Testis (tissue), 2 donors: ENCODE measurements at regions not wholly inside any gene's neighbourhood (a gene's known extent, or its start where the extent isn't known, plus 50 kb on each side); places are given as distances from the start of the nearest gene placed in this dataset.
A peak's percentile ranks its signal among the peaks of the same experiment; 100 is the strongest.

ENCODE experiments used
- DNase-seq: peaks from one replicate; pipeline ENCODE4 v3.0.0-alpha.2; 2019
- H3K27ac ChIP-seq, 2 donors: fragments of 200-600 bp; sonication (generic); one replicate each; pipeline ENCODE4 v1.5.1; 2019
- H3K27me3 ChIP-seq: fragments of 200-600 bp; sonication (generic); one replicate; pipeline ENCODE4 v1.5.1; 2019
- H3K36me3 ChIP-seq: fragments of 200-600 bp; sonication (generic); one replicate; pipeline ENCODE4 v1.5.1; 2017; ENCODE audit warnings: low read depth; ENCODE audit errors: missing control alignments
- H3K4me1 ChIP-seq: fragments of 200-600 bp; sonication (generic); one replicate; pipeline ENCODE4 v1.5.1; 2019
- H3K4me3 ChIP-seq, 2 donors: fragments of 200-600 bp; sonication (generic); one replicate each; pipeline ENCODE4 v1.5.1; 2017 to 2019
- H3K9me3 ChIP-seq: fragments of 200-600 bp; sonication (generic); one replicate; pipeline ENCODE4 v1.5.1; 2017
- CTCF ChIP-seq, 3 experiments: fragments of 450-650 bp in 2 of 3; fragments of 200-600 bp in 1 of 3; sonication (generic) in 1 of 3; IDR thresholded peaks; one replicate each; pipeline ENCODE4 v1.5.1; 2016 to 2019; ENCODE audit warnings: antibody characterized with exemption in 3 of 3, mild to moderate bottlenecking in 2 of 3, moderate library complexity in 1 of 3
- POLR2A ChIP-seq: fragments of 450-650 bp; IDR thresholded peaks from one replicate; pipeline ENCODE4 v1.6.1; 2017; ENCODE audit warnings: antibody characterized with exemption, mild to moderate bottlenecking, moderate library complexity
- WGBS, 2 donors: methylation state at CpG; one replicate each; pipeline ENCODE4 v1.1.5; 2018; 5-methylcytosine and 5-hydroxymethylcytosine counted together
- intact Hi-C: fragments of 100-400 bp; cut with DNase I; formaldehyde crosslinking; loops from one replicate; pipeline ENCODE4 v1.15.1; 2023; ENCODE audit warnings: low total_unique reads

DNA sequence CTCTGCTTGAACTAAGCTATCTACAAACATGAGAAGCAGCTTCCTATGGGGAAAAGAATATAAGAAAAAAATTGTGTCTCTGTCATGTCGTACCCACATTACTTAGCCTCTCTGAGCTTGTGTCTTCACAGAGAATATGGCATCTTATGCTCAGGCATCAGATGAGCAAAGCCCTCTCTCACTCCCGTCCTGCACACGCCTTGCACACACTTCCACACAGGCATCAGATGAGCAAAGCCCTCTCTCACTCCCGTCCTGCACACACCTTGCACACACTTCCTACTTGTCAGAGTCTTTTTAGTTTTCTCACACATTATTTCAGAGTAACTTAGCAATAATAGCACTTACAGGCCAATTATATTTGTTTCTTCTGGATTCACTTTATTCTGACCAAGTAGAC, 79.0 kb upstream of the DUSP22 start:
- DNase-seq, result no peak
- Histone ChIP-seq H3K4me3 (no peak overlapping the region), H3K9me3 (no peaks in the 10 kb centered on the region), H3K4me1 (no peaks in the 10 kb centered on the region), H3K27me3 (no peaks in the 10 kb centered on the region), H3K27ac (no peak overlapping the region), H3K36me3 (no peaks in the 10 kb centered on the region)
- no peak for TF ChIP-seq POLR2A
- no peak for TF ChIP-seq CTCF (IDR thresholded peaks at IDR 0.05)
- intact Hi-C loops, result no loop called here
- 81 to 94% methylated on average over 4 of the region's 4 CpGs for WGBS, 2 donors

DNA sequence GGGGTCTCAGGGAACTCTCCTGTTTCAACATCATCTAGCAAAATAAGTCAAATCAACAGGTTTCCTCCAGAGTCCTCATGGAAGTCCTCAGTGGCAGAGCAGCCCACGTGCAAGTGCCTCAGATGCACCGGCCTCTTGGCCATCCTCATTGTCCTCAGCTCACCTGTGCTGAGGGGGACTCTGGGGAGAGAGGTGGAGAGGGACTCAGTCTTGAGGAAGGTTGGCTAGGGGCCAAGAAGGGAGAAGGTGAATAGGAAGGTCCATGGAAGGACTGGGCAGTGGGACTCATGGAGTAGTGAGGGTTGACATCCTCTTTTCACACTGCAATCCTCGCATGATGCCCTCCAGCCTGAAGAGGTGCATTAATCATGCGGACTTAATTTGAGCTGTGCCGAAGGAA, 77.9 kb upstream of the DUSP22 start:
- intact Hi-C loops, result no loop called here
- Histone ChIP-seq H3K27ac (no peak overlapping the region), H3K4me3 (no peak overlapping the region), H3K4me1 (no peaks in the 10 kb centered on the region), H3K36me3 (no peaks in the 10 kb centered on the region), H3K27me3 (no peaks in the 10 kb centered on the region), H3K9me3 (no peaks in the 10 kb centered on the region)
- no peak for DNase-seq
- WGBS, 2 donors, result 94 to 97% methylated on average over 5 of the region's 5 CpGs
- no peak for TF ChIP-seq CTCF (IDR thresholded peaks at IDR 0.05)
- no peak for TF ChIP-seq POLR2A

- H3K4me1 ChIP-seq, result no peaks in the 10 kb centered on the region
- no peak overlapping the region for H3K27ac ChIP-seq
- H3K4me3 ChIP-seq, result no peak overlapping the region
- H3K27me3 ChIP-seq, result no peaks in the 10 kb centered on the region
- TF ChIP-seq POLR2A (no peak), CTCF (IDR thresholded peaks at IDR 0.05) (no peak)
- WGBS, 2 donors, result 67 to 76% methylated on average over 9 to 11 of the region's 11 CpGs
- H3K36me3 ChIP-seq, result no peaks in the 10 kb centered on the region
- no peak for DNase-seq
- H3K9me3 ChIP-seq, result no peaks in the 10 kb centered on the region
- intact Hi-C loops, result no loop called here
Measured at GRCh38 chr6:215335-216034, 76.8 kb upstream of the DUSP22 start.

- no peaks in the 10 kb centered on the region for H3K36me3 ChIP-seq
- intact Hi-C loops, result no loop called here
- no peaks in the 10 kb centered on the region for H3K4me1 ChIP-seq
- TF ChIP-seq POLR2A (no peak), CTCF (IDR thresholded peaks at IDR 0.05) (peak in 2 of 3 experiments; percentile 25 to 35)
- no peak overlapping the region for H3K4me3 ChIP-seq
- peak; percentile 24 for DNase-seq
- no peak overlapping the region for H3K27ac ChIP-seq
- no peaks in the 10 kb centered on the region for H3K27me3 ChIP-seq
- no peaks in the 10 kb centered on the region for H3K9me3 ChIP-seq
- WGBS, 2 donors, result 82 to 88% methylated on average over 12 of the region's 12 CpGs
Measured at GRCh38 chr6:217048-217659, 75.1 kb upstream of the DUSP22 start.
